GM18517 (cell line): ENCODE measurements at regions not wholly inside any gene's neighbourhood (a gene's known extent, or its start where the extent isn't known, plus 50 kb on each side); places are given as distances from the start of the nearest gene placed in this dataset.
"Not testable (repeated sequence)": the region's sequence is repeated elsewhere in the genome, so short reads cannot be mapped to it uniquely, and the experiment has no call there.

Experiments used
- ATAC-seq: cut with Tn5 transposase; IDR thresholded peaks from one replicate; pipeline ENCODE4 v1.9.1; 2021; ENCODE audit warnings: mild to moderate bottlenecking, moderate library complexity; ENCODE audit not compliant: unreplicated experiment

GRCh38 chr6:137313928-137314855, 95.0 kb upstream of the IFNGR1 start:
- no peak for ATAC-seq

DNA sequence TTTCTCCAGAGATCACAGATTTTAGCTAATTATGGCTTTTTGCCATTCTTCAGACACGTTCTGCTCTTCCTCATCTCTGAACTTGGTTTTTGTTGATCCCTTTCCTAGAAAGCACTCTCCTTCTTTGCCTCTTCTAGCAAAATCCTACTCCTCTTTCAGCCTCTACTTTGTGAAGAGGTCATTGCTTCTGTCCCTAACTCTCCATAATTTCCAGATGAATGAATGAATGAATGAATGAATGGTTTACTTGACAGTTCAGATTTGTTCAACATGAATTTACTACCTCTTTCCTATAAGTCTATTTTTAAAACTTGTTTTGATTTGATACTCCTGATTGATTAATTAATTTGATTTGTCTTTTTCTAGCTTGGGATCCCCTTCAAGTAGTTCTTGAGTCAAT, 94.0 kb upstream of the IFNGR1 start:
- no peak for ATAC-seq

DNA sequence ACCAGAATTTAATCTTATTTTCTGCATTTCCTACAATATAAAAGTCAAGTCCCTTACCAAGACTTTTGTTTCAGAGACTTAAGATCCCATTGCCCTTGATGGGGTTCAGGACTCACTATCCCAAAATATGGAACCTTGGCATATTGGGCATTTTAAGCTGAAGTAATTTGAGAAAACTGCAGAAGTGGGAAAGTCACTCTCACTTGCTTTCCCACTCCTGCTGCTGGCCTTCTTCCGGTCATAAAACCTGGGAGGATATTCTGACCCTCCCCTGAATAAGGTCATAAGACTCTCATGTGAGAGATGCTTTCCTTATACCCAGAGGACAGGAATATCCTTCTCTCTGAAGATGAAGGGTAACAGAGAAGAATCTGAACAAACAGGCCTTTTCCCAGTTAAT, 92.8 kb upstream of the IFNGR1 start:
- ATAC-seq, result no peak

DNA sequence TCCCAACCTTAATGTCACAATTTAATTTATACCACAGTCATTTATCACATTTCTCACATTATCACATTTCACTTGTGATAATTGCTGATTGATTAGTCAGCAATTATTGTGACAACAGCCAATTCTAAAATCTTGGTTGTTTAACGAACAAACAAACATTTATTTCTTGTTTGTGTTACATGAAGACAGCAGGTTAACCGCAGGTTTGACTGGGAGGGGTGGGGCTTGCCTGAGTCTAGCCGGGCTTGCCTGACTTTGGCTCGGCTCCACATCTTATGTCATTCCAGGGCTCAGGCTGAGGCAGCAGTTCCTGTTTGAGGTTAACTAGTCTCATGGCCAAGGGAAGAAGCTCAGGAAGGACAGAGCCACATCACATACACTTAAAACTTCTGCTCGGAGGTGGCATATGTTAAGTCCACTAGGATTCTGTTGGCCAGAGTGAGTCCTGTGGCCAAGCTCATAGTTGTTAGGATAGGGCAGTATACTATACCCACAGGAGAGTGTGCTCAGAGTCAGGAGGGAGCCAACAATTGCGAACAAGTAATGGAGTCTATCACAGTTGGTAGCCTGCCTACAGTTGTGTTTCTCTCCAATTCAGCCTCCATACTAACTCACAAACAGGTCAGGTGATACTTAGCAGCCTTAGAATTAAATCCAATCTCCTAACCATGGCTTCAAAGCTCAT, 90.0 kb upstream of the IFNGR1 start:
- no peak for ATAC-seq

- no peak for ATAC-seq
These were observed 88.1 kb upstream of the IFNGR1 start for GRCh38 chr6:137307163-137307854.

GRCh38 chr6:137305691-137306090, 86.5 kb upstream of the IFNGR1 start:
- ATAC-seq, result no peak

- no peak for ATAC-seq
These were observed 85.0 kb upstream of the IFNGR1 start for GRCh38 chr6:137304020-137304780.

DNA sequence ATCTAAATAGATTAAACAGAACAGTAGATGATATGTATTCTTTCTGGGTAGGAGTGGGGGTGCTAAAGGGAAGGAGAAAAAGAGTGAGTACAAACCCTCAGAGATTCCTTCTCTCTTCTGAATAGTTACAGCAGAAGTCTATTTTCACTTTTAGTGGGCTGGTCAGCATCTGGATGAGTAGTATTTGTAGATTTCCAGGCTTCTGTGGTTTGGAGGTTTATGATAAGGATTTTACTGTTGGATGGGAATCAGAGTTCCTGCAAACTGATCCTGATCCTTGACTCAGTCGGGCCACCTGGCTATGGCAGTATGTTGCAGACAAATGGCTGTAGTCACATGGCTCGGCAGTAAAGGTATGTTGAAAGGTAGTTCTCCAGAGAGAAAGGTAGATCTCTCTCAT, 84.3 kb upstream of the IFNGR1 start:
- no peak for ATAC-seq

GRCh38 chr6:137299681-137300080, 80.5 kb upstream of the IFNGR1 start:
- ATAC-seq, result no peak

DNA sequence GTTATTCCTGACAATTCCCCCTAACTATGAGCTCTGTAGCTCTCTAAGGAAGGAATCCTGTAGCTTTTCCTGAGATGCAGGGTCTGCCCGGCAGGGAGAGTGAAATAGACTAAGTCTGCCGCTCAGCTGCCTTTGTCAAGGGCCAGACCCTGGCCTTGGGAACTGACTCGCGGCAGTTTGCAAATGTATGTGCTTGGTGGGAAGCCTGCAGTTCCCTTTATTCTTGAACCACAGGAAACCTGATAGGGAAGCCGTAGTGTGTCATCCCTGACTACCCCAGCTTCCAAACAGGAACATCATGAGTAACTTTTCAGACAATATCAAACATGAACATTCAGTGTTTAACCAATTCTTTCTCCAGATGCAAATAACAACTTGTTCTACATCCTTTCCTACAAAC, 78.7 kb upstream of the IFNGR1 start:
- ATAC-seq, result no peak

DNA sequence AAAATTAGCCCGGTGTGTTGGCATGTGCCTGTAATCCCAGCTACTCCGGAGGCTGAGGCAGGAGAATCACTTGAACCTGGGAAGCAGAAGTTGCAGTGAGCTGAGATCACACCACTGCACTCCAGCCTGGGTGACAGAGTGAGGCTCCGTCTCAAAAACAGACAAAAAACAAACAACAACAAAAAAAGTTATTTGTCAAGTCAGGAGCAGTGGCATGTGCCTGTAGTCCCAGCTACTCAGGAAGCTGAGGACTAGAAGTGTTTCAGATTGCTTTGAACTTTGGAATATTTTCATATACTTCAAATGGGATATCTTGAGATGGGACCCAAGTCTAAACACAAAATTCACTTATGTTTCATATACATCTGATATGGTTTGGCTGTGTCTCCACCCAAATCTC, 73.1 kb upstream of the IFNGR1 start:
- not testable (repeated sequence) for ATAC-seq

DNA sequence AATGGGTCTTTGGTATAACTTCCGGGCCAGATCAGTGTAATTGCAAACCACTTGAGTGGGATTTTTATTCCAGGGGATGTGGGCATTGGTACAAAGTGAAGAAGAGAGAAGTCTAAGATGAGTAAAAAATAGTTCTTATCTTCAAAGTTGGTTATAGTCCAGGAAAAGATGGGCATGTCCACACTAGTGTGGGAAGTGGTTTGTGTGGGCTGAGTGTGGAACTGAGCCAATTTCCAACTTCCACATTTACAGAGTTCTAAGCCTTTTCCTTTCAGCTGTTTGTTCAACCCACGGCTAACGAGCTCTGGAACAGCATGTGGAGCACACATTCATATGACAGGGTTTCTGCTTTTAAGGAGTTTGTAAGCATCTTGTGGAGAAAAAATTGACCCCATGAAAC, 72.3 kb upstream of the IFNGR1 start:
- ATAC-seq, result no peak

DNA sequence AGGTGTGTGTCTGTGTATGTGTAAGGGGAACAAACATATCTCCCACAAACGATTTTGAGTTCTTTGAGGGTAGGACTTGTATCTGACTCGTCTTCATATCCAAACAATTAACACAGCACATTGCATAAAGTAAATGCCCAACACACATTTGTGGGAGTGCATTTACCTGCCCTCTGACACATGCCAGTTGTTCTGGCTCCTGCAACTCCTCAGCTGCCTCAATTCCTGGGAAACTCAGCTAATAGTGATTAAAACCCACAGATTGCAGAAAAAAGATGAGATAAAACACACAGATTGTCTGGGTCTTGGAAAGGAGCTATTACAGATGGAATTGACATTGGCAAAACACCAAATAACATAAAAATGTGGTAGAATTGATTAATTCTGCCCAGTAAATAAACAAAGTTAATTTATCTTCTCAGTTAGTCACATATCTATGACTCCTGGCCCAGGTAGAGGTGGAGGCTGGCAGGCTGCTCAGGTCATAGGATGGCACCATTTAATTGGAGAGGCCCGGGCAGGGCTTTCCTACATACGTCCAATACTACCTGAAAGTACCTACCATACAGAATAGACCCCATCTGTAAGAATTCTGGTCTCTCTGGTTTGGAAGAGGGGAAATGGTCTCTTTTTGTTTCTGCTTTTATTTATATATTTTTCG, 71.5 kb upstream of the IFNGR1 start:
- ATAC-seq, result no peak

- no peak for ATAC-seq
These were observed 67.7 kb upstream of the IFNGR1 start for GRCh38 chr6:137286916-137287315.

DNA sequence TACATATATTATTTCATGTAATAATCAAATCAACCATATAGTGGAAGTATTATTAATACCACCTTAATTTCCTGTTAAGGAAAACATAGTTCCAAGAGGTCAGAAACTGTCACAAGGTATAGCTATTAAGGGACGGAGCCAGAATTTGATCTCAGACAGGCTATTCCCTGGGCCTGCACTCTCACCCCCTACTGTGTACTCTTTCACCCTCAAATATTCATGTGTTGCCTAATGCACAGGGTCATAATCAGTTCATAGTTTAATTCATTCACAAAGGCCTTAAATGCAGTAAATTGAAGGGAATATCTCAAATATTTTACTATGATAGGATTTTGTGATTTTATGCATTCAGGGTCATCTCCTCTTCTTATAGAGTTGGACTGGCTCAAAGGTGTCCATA, 67.2 kb upstream of the IFNGR1 start:
- no peak for ATAC-seq

GRCh38 chr6:137284811-137285110, 65.6 kb upstream of the IFNGR1 start:
- no peak for ATAC-seq

DNA sequence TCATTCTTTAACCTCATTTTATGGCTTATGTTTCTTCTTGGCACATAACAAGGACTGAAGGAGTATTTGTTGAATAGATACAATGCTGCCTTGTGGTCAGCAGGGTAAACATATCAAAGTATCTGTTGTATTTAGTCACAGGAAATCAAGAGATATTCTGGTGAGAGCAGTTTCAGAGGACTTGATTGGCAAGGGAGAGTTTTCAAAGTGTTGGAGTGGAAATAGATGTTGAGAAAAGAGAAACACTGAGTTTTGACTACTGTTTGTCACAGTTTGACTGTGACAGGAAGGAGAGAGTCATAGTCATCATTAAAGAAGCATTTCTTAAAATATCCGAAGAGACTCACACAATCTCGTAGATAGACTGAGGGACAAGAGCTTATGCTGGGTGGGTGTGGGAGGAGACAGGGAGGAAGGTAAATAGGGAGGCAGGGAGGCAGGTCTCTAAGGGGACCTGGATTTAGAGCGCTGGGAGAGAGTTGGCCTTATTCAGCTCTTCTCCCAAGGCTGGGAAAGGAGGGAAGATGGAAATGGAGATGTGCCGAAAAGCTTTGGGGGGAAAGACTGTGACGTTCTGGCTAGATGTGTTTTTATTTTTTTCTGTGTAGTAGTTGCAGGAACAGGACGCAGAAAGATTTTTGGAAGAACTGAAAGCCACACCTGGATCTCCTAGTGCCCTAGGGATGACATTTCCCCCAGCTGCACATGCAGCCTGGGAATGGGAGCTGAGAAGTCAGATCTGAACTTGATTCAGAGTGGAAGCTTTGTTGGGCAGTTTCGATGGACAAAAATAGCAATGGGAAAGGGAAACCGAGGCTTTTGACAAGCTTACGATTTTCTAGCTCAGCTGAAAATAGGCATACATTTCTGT, 65.0 kb upstream of the IFNGR1 start:
- ATAC-seq, result peak; percentile 88

GRCh38 chr6:137283080-137283479, 63.9 kb upstream of the IFNGR1 start:
- ATAC-seq, result no peak

GRCh38 chr6:137282254-137282653, 63.1 kb upstream of the IFNGR1 start:
- no peak for ATAC-seq

DNA sequence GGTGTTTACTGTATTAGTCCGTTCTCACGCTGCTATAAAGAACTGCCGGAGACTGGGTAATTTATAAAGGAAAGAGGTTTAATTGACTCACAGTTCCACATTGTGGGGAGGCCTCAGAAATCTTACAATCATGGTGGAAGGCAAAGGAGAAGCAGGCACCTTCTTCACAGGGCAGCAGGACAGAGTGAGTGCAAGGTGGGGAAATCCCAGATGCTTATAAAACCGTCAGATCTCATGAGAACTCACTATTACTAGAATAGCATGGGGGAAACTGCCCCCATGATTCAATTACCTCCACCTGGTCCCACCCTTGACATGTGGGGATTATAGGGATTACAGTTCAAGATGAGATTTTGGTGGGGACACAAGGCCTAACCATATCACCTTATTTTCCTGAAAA, 60.1 kb upstream of the IFNGR1 start:
- not testable (repeated sequence) for ATAC-seq
